NCI-H128 (cell line): ENCODE measurements at regions not wholly inside any gene's neighbourhood (a gene's known extent, or its start where the extent isn't known, plus 50 kb on each side); places are given as distances from the start of the nearest gene placed in this dataset.
"Not testable (repeated sequence)": the region's sequence is repeated elsewhere in the genome, so short reads cannot be mapped to it uniquely, and the experiment has no call there.

Source experiments
- DNase-seq: peaks from one replicate; lab custom pipeline; 2025; ENCODE audit not compliant: unreplicated experiment; lab: John Stamatoyannopoulos, UW

DNA sequence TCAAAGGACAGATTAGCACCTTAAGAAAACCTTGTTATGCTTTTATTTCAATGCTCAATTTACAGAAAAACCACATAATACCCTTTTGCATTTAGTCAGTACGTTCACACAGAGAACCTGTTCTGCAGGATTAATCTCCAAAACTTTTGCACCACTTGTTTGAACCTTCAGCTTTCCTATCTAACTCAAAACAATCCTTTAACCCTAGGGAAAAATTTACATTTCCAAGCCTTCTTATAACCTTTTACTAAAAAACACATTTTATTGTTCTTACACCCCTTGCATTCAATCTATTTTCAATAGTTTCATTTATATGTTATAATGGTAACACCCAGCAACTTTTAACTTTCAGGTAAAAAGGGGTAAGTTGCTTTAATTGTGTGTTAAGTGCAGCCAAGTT, 952.5 kb upstream of the CNTN5 start:
- DNase-seq, result no peak

DNA sequence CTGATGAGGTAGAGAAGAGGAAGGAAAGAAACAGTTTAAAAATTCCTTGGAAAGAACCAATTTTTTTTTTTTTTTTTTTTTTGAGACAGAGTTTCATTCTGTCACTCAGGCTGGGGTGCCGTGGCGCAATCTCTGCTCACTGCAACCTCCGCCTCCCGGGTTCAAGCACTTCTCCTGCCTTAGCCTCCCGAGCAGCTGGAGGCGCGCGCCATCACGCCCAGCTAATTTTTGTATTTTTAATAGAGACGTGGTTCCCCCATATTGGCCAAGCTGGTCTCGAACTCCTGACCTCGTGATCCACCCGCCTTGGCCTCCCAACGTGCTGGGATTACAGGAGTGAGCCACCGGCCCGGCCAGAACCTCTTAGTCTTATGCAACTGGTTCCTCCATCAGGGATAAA, 951.6 kb upstream of the CNTN5 start:
- not testable (repeated sequence) for DNase-seq

- no peak for DNase-seq
Measured at GRCh38 chr11:98069861-98070260, 950.9 kb upstream of the CNTN5 start.

GRCh38 chr11:98090861-98091505, 929.8 kb upstream of the CNTN5 start:
- no peak for DNase-seq

DNA sequence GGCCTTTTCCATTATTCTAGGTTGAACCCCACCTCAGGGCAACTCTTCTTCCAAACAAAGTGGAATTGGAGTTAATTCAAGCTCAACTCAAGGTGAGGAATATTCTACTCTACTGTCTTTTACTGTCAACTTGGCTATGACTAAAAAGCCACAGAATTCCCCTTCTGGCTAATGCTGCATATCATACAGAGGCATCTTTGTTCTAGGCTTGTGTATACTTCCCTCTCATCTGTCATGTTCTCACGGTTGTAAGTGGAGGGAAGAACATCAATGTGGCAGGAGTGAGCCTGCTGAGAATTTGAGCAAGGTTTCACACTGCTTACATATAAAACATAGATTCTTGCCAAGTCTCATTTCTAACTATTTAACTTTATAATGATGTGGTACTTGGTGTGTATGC, 921.4 kb upstream of the CNTN5 start:
- DNase-seq, result no peak

DNA sequence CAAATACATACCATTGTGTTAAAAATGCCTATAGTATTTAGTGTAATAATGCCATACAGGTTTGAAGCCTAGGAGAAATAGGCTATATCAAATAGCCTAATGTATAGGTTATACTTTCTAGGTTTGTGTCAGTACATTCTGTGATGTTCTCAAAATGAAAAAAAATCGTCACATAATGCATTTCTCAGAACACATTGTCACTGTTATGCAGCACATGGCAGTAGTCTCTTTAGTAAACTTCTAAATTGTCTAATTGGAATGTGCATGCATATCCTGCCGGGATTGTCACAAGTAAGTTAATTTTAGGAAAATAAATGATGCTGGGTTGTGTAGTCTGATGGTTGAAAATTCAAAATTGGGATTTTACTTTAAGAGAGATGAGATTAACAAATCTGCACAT, 920.1 kb upstream of the CNTN5 start:
- DNase-seq, result no peak

- DNase-seq, result no peak
Measured at GRCh38 chr11:98101329-98101728, 919.4 kb upstream of the CNTN5 start.

DNA sequence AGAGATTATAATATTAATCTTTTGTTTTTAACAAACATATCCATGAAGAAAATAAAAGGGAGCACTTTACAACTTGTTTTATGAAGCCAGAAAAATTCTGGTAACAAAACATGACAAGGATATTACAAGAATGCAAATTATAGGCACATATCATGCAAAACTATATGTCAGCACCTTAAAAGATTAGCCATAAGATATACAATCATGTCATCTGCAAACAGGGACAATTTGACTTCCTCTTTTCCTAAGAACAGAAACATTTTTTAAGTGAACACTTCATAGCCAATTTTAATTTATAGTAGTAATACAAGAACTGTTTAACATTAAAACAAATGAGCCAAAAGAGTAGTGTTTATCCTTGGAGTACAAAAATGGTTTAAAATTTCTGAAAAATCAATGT, 916.5 kb upstream of the CNTN5 start:
- no peak for DNase-seq

- DNase-seq, result no peak
Measured at GRCh38 chr11:98107736-98108135, 913.0 kb upstream of the CNTN5 start.

DNA sequence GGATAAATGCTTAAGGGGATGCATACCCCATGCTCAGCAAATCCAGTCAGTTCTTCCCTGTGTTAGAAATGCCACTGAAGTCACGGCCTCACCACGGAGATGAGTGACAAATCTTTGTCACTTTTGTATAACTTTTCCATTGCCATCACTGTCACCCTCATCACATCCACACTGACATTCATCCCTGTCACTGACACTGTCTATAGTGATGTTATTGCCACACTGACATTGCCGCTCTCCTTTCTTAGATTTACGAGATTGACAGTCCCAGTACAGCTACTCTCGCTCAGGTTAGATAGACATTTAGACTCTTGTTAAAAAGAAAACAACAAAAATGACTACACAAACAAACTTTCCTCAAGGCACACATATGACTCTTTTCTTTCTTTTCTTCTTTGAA, 910.7 kb upstream of the CNTN5 start:
- DNase-seq, result no peak

DNA sequence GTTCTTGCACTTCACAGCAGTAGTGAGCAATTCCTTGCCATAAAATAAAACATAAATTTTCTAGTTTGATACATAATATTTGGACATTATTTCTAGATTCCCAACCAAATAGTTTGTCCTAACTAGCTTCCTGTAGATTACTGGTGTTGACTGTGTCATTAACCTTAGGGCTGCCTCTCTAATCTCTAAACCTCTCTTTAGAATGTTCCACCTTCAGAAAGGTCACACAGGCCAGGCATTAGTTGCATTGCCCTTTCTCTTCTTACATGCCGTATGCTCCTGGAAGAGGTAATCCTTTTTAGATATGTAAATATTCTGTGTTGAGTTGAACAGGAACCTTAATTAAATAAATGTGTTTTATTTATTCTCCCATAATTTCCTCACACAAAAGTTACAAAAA, 904.9 kb upstream of the CNTN5 start:
- no peak for DNase-seq

GRCh38 chr11:98130117-98130625, 890.6 kb upstream of the CNTN5 start:
- no peak for DNase-seq

DNA sequence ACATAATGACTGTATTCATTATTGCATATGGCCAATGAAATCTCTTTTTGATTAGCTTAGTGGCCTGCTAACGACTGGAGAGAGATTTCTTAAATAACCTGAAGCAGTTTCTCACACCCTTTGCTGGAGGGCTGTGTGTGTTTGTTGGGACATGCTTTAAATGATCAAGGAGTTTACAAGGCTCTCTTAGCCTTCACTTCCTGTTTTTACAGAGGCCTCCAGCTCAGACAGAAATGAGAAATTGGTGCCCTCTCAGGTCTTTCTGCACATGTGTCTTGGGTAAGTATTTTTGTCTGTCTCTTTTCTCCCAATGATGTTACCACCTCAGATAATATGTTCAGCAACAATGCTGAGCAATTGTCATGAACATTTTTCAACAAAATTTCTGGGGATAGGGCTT, 884.4 kb upstream of the CNTN5 start:
- no peak for DNase-seq

DNA sequence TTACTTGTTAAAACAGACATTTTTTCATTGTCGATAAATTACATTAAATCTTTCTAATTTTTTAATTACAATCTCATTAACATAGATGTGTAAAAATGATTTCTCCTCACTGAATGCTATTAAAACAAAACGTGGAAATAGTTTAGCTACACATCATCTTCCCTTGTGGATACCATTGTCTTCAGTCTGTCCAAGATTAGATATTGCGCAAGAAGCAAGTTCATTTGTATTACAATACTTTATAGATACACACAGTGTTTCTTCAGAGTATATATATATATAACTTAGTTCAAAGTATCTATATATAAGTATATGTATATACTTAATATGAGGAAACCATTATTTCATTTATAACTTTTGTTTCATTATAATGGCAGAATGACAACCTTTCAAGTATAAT, 883.3 kb upstream of the CNTN5 start:
- no peak for DNase-seq

DNA sequence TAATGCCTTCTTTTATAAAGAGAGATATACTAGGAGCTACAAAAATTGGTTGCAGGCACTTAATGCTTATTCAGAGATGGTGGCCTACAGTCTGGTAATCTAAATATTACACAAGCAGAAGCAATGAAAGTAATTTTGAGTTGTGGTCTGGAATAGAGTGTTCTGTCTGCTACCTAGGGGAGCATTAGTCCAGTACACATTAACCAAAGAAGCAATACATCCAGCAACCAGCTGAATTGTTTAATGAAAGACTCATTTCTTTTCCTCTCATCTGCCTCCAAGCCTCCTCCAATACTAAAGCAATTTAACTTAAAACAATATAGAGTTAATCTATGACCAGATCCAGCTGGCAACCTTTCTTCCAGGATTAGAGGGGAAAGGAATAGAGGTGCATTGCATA, 877.1 kb upstream of the CNTN5 start:
- DNase-seq, result no peak

DNA sequence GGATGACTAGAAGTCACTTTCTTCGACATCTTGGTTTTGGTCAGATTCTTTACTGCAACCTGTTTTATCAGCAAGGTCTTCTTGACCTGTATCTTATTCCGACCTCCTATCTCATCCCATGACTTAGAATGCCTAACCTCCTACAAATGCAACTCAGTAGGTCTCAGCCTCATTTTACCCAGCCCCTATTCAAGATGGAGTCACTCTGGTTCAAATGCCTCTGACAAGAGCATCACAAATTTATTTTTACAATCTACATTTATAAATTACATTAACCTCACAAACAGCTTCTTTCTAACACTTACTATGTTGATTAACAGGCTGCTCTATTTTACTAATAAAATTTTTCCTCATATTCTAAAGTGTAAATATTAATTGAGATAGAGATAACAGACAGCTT, 867.0 kb upstream of the CNTN5 start:
- DNase-seq, result no peak

DNA sequence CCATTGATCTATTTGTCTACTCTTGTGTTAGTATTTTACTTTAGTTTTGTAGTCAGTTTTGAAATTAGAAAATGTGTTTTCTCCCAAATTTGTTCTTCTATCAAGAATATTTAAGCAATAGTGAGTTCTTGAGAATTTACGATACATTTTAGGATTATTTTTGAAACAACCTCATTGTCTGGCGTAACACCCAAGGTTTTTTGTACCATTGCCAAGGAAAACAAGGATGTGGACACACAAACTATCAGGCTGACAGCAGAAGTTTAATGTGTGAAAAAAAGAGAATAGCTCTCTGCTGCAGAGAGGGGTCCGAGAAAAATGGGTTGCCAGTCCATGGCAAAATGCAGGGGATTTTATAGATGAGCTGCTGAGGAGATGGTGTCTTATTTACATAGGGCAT, 865.1 kb upstream of the CNTN5 start:
- no peak for DNase-seq

GRCh38 chr11:98177925-98178324, 842.8 kb upstream of the CNTN5 start:
- no peak for DNase-seq

DNA sequence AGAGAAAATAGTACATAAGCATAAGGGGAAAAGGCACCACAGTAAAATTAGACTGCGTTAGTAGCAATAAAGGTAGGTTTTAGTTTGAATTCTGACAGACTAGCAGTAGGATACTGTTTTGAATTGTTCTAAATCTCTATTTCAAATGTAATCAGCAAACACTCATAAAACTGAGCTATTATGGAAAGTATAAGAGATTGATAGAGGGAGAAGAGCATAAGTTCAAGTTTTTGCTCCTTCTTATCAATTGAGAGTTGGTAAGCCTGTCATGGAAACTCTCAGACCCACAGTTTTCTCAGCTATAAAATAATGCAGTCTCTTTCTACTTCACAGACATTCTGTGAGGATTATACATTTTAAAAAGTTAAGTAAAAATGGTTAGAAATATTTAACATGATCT, 840.2 kb upstream of the CNTN5 start:
- DNase-seq, result no peak

GRCh38 chr11:98180921-98181320, 839.8 kb upstream of the CNTN5 start:
- no peak for DNase-seq

GRCh38 chr11:98183034-98183433, 837.7 kb upstream of the CNTN5 start:
- DNase-seq, result no peak

- DNase-seq, result no peak
Measured at GRCh38 chr11:98185245-98185644, 835.5 kb upstream of the CNTN5 start.

- DNase-seq, result no peak
Measured at GRCh38 chr11:98194611-98195010, 826.1 kb upstream of the CNTN5 start.
